Activated CD4-positive, alpha-beta T cell treated with anti-CD3 and anti-CD28 coated beads, Interleukin-2, amount 50 U/mL, for 4 hours (primary cell): ENCODE measurements at regions not wholly inside any gene's neighbourhood (a gene's known extent, or its start where the extent isn't known, plus 50 kb on each side); places are given as distances from the start of the nearest gene placed in this dataset.

ENCODE experiments used
- DNase-seq, 2 experiments: peaks; one replicate each; pipeline ENCODE4 v3.0.0-alpha.2; 2020

DNA sequence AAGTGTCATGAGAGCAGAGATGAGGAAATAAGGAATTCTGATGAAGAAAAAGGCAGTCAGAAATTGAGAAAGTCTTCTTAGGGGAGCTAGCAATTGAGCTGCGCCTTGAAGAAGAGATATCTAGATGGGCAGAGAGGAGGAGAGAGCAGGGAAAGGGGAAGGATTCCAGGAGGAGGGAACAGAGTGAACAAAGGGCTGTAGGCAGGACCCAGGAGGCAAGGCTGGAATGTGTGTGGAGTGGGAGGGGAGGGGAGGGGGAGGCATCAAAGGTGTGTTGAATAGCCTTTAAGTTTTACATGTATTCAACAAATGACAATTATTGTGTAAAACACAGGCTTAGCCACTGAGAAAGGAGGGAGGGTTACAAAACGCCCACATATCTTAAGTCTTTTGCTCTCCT is 164.5 kb downstream of the TDRD15 start:
- no peak for DNase-seq

DNA sequence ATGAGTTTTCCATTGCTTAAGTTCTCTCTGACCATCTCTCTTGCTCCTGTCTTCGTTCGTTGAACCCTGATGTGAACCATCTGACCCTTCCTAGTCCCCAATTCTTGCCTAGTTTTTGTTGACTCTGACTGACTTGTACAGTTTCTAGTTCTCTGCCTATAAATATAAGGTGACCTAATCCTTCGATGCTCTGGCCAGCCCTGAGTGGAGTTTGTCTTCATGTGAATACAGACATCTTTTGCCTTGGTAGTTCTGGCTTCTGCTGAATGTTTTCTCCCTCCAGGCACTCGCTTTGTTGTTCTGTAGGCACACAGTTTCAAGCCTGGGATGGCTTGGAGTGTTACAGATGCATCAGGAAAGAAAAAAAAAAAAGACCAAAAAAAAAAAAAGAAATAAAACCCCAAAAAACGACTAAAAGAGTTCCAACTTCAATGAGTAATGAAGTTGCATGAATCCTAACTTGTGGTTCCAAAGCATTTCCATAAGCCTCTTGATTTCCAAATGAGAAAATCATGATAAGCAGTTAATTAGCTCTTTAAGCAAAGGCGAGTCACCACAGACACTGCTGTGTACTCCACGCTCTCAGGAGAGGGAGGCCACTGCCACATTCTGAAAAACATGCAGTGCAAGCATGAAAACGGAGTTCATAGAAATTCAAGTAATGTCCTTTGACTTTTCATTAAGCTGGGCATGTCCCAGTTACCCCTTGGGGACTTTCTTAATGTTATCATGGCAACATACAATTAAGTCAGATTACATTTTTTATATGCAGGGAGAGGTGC is 165.2 kb downstream of the TDRD15 start:
- no peak for DNase-seq

- no peak for DNase-seq
Observed at GRCh38 chr2:21289551-21289950, 165.8 kb downstream of the TDRD15 start.

GRCh38 chr2:21289989-21290388 is 166.2 kb downstream of the TDRD15 start:
- no peak for DNase-seq

GRCh38 chr2:21291426-21291825 is 167.7 kb downstream of the TDRD15 start:
- DNase-seq, result no peak

DNA sequence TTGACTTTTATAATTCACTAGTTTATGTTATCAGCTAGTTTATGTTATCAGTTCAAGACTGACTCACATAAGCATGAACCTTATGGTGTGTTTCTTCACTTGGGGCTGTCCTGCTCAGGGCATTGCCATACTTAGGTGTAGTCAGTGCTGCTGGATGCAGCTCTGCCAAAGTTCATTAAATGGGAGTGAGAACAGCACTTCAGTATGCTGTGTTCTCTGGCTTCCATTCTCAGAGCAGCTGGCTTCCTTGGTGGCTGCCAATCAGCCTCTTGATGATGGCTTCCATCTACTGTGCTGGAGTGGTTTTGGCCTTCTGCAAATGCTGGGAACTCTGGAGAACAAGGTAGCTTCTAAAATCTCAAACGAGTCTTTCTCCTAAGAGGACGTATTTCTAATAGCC is 170.7 kb downstream of the TDRD15 start:
- DNase-seq, result no peak

- no peak for DNase-seq
Observed at GRCh38 chr2:21299411-21299810, 175.6 kb downstream of the TDRD15 start.

GRCh38 chr2:21301871-21302455 is 178.2 kb downstream of the TDRD15 start:
- DNase-seq, result no peak

DNA sequence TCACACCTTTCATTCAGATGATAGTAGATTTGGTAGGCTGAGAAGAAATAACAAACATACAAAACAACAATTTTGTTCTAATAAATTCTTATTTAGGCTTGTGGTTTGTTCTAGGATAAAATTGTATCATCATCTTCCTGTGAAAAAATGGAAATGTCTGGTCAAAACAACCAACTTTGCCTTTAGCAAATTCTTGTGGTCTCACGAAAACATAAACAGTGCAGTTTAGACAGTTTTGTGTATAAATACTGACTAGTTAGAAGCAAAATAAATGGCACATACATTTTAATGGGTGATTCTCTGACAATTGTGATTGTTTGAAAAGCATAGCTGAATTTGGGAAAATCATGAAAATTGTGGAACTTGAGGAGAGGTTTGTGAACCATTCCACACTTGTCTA is 180.1 kb downstream of the TDRD15 start:
- DNase-seq, result no peak

- DNase-seq, result no peak
Observed at GRCh38 chr2:21305581-21305980, 181.8 kb downstream of the TDRD15 start.

DNA sequence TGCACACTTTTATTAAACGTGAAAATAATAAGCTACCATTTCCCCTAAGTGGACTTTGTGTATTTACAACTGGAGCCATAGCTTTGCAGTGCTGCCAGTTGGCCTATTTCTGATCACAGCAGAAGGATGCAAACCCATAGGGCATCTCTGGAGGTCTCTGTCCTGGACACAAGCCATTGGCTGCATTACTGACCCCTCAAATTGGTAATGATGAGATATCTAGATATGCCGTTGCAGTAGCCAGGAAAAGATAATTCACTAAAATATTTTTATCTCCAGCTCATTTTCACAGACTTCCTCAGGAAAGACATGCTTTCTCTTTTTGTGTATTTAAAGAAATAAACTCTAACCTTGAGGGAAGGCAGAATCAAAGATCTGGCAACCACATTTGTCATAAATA is 182.5 kb downstream of the TDRD15 start:
- DNase-seq, result no peak

GRCh38 chr2:21307037-21307436 is 183.3 kb downstream of the TDRD15 start:
- DNase-seq, result no peak

- no peak for DNase-seq
Observed at GRCh38 chr2:21310493-21310892, 186.7 kb downstream of the TDRD15 start.

DNA sequence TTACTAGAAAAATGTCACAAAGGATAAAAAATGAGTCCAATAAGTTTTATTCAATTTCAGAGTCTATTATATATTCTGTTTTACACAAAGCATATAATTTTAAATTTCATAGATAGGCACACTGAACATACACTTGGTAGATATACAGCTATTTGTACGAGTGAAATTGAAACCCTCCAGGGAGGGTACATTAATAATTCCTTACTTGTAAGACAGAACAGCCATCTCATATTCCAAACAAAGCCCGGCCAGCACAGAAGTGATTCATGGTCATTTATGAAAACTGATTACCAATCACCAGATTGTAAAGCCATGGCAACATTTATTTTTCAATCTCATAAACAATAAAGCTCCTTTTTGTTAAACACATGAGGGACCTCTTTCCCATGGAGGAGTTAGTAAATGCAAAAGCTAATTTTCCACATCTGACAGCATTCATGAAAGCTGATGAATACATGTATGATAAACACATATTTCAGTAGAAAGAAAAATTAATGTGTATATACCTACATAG is 190.6 kb downstream of the TDRD15 start:
- no peak for DNase-seq

DNA sequence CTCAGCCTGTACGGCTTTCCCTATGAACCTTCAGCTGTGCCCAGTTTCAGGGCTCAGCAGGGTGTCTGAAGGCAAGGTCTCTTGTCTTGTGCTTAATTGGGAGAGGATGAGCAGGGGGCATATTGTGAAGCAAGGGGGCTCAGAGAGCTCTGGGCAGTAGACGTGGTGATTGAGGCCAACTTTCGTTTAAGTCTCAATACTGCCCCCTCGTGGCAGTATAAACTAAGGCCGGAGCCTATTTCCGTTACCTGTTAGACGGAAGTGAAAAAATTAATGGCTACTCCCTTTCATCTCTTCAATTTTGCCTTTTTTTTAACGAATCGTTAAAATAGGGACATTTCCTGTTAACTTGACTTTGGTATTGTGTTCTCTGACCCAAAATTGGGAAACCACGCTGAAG is 193.4 kb downstream of the TDRD15 start:
- no peak for DNase-seq

- no peak for DNase-seq
Observed at GRCh38 chr2:21318263-21318662, 194.5 kb downstream of the TDRD15 start.

- no peak for DNase-seq
Observed at GRCh38 chr2:21326152-21326551, 202.4 kb downstream of the TDRD15 start.

DNA sequence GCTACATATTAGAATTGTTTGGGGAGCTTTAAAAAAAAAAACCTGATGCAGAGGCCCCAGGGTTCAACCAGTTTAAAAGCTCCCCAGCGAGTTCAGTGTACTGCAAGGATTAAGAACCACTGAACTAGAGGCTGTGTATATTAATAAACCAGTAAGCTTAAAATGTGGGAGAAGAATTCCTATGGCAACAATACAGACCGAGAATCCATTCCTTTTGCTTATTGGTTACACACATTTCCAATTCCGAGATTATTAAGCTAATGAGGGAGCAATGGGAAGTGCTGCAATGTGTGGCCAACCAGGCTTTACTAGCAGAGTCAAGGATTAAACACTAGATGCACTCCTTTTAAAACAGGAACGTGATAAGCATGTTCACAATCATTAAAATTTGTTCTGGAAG is 204.4 kb downstream of the TDRD15 start:
- DNase-seq, result no peak

DNA sequence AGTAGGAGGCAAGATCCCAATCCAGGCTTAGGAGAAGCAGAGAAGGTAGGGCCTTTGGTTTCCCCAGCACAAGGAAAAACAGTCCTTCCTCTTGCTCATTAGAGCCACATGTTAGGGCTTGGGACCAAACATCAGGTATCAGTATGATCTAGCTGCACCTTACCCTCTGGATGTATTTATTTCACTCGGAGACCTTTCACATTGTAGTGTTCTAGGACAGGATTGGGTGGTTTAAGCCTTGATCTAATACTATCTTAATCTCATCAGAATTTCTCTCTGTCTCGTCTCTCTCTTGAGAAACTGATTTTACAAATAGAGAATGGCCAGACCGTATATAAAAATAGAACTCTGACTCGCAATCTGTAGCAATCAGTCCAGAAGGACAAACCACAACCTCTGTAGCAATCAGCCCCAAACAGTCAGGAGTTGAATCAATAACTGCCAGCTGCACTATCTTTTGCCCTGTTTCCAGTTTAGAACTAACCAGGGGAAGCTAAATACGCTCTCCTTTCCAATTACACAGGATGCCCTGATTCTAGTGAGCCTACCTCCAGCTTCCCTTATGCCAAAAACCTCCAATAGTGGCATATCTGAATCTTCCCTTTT is 207.1 kb downstream of the TDRD15 start:
- DNase-seq, result no peak

DNA sequence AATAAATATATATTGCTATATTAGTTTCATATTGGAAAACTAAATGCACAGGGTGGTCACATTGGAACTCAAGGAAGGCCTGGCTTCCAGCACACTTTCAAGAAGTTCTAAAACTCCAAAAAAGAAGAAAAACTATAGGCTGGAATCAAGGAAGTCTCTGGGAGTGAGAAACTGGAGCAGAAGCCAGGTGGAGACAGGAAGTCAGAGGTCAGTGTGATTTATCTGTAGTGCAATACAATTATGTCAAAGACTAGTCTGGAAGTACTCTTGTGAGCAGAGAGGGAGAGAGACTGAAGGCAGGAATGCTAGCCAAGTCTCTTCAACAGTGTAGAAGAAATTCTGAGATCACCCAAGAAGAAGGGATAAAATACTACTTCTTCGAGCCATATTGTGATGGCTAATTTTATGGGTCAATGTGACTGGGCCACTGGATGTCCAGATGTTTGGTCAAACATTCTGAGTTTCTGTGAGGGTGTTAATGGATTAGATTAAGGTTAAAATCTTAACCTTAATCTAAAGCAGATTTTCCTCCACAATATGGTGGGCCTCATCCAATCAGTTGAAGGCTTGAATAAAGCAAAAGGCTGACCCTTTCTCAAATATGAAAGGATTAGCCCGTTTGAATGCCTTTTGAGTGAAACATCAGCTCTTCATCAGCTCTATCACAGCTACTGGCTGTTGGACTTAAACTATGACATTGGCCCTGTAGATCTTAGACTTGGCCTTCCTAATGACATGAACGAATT is 208.0 kb downstream of the TDRD15 start:
- no peak for DNase-seq

DNA sequence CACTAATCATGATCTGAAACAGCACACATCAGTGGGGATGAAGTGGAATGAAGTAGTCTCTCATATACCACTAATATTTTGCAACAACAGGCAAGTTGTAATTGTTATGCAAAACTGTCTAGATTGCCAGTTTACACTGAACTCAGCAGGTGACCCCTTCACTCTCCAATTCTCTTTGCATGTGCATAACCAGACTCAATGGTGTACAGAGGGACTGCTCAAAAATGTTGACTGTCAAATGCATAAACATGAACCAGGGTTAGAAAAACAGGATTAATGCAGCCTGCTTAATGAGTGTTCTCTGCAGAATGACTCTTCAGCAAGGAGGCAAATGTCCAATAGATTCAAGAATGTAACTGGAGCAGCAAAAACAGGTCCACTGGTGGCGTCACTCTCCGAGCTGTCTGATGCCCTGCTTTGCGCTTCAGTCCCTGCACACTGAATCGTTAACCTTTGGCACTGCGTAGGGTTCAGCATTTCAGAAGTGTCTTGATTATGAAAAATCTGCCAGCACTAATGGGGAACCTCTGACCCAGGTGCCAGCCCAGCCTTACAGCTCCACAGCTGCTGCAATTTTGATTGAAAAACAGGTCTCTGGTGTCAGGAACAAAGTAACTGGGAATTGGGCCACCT is 209.3 kb downstream of the TDRD15 start:
- no peak for DNase-seq

DNA sequence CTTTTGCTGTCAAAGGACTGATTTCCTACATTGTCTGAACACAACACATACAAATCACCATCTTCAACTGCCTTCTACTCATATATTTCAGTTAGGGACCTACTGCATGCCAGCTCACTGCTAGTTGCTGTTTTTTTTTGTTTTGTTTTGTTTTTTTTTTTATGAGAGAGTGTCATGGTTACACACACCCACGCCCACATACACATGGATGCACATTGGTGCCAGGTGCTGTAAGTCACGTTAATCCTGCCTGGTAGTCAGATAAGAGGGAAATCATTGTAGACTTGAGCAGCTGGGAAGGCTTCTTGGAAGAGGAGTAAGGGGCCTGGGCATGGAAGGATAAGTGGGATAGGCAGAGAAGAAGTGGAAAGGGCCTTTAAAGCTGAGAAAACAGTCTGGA is 209.9 kb downstream of the TDRD15 start:
- no peak for DNase-seq

- no peak for DNase-seq
Observed at GRCh38 chr2:21346984-21347383, 223.2 kb downstream of the TDRD15 start.
